HUES48 (cell line): ENCODE measurements at regions not wholly inside any gene's neighbourhood (a gene's known extent, or its start where the extent isn't known, plus 50 kb on each side); places are given as distances from the start of the nearest gene placed in this dataset.
A peak's percentile ranks its signal among the peaks of the same experiment; 100 is the strongest.

Experiments
- H3K27ac ChIP-seq: one replicate; pipeline ENCODE4 v1.7.0; 2013; ENCODE audit warnings: low read depth, low read length, inconsistent platforms
- H3K27me3 ChIP-seq: 2 replicates; pipeline ENCODE4 v1.6.1; 2013; ENCODE audit warnings: mild to moderate bottlenecking, low read length; ENCODE audit not compliant: control insufficient read depth, insufficient read depth
- H3K36me3 ChIP-seq: 2 replicates; pipeline ENCODE4 v1.6.1; 2013; ENCODE audit warnings: low read length; ENCODE audit not compliant: control insufficient read depth, insufficient read depth
- H3K4me1 ChIP-seq: 2 replicates; pipeline ENCODE4 v1.6.1; 2013; ENCODE audit warnings: mild to moderate bottlenecking, low read length; ENCODE audit not compliant: control insufficient read depth, insufficient read depth
- H3K4me3 ChIP-seq: 2 replicates; pipeline ENCODE4 v1.5.1; 2013; ENCODE audit warnings: mild to moderate bottlenecking, low read depth, low read length
- H3K9ac ChIP-seq: 2 replicates; pipeline ENCODE4 v1.6.1; 2013; ENCODE audit warnings: mild to moderate bottlenecking, low read depth, low read length, moderate library complexity
- H3K9me3 ChIP-seq: 2 replicates; pipeline ENCODE4 v1.6.1; 2013; ENCODE audit warnings: low read length; ENCODE audit not compliant: control insufficient read depth, insufficient read depth

DNA sequence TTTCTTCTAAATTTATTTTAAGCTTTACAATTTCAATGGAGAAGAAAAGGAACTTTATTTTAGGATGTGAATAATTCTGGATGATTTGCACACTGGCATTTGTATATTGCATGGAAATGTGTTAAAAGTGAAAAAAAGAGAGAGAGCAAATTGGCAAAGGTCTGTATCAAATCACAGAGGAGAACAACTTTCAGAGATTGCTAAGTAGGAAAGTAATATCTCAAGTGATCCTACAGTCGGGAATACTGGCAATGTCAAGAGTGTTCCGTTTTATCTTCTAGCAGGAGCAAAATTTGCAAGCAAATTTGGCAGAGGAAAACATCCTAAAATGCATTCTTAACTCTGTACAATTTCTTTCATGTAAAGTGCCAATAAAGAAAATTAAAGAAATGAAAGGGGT lies 97.1 kb upstream of the TMC3 start:
- Histone ChIP-seq H3K4me1 (no peaks in the 10 kb centered on the region), H3K36me3 (no peaks in the 10 kb centered on the region), H3K27me3 (no peaks in the 10 kb centered on the region), H3K9me3 (no peaks in the 10 kb centered on the region), H3K27ac (no peak overlapping the region), H3K4me3 (no peak overlapping the region), H3K9ac (no peak overlapping the region)

DNA sequence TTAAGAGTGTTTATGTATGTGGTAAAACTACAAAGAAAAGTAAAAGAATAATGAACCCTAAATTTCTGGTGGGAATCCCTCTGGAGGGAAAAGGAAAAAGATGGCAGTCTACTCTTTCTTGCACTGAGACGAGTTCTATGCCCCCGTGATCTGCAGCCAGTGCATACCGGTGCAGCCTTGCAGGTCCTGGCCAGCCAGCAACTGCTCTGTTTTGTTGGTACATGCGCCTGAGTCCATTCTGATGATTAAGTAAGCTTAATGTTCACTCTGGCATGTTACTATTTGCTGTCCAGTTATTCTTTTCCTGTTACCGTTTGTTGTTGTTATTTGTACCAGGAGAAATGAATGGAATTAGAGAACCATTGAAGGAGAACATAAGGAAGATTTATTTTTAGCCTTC lies 95.1 kb upstream of the TMC3 start:
- Histone ChIP-seq H3K36me3 (no peaks in the 10 kb centered on the region), H3K9me3 (no peaks in the 10 kb centered on the region), H3K9ac (no peak overlapping the region), H3K4me3 (no peak overlapping the region), H3K4me1 (no peaks in the 10 kb centered on the region), H3K27me3 (no peaks in the 10 kb centered on the region), H3K27ac (no peak overlapping the region)

DNA sequence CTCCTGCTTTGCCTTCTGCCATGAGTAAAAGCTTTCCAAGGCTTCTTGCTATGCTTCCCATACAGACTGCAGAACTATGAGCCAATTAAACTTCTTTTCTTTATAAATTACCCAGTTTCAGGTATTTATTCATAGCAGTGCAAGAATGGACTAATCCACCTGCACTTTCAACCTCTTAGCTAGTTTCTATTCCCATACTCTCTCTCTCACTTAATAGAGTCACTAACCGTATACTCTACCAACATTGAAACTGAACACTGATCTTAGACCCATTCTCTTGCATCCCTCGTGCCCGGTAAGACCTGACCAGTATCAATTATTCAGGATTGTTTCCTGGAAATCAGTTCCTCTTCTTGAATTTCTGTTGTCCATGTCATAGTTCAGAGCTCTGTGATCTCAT lies 92.7 kb upstream of the TMC3 start:
- no peaks in the 10 kb centered on the region for H3K9me3 ChIP-seq
- H3K36me3 ChIP-seq, result no peaks in the 10 kb centered on the region
- H3K4me1 ChIP-seq, result no peaks in the 10 kb centered on the region
- H3K27me3 ChIP-seq, result no peaks in the 10 kb centered on the region
- no peak overlapping the region for H3K4me3 ChIP-seq
- H3K27ac ChIP-seq, result no peak overlapping the region
- no peak overlapping the region for H3K9ac ChIP-seq

DNA sequence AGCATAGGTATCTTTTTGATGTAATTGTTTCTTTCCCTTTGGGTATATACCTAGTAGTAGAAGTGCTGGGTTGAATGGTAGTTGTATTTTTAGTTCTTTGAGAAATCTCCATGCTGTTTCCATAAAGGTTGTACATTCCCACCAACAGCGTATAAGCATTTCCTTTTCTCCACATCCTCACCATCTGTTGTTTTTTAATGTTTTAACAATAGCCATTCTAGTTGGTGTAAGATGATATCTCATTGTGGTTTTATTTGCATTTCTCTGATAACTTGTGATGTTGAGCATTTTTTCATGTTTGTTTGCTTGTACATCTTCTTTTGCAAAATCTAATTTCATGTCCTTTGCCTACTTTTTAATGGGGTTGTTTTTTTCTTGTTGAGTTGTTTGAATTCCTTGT lies 80.0 kb upstream of the TMC3 start:
- H3K9me3 ChIP-seq, result 0 out of 2 replicates have a peak, but pooled peaks cover 3% of the 10 kb centered on the region
- H3K9ac ChIP-seq, result no peak overlapping the region
- no peak overlapping the region for H3K27ac ChIP-seq
- H3K4me3 ChIP-seq, result no peak overlapping the region
- H3K36me3 ChIP-seq, result no peaks in the 10 kb centered on the region
- H3K27me3 ChIP-seq, result no peaks in the 10 kb centered on the region
- no peaks in the 10 kb centered on the region for H3K4me1 ChIP-seq

DNA sequence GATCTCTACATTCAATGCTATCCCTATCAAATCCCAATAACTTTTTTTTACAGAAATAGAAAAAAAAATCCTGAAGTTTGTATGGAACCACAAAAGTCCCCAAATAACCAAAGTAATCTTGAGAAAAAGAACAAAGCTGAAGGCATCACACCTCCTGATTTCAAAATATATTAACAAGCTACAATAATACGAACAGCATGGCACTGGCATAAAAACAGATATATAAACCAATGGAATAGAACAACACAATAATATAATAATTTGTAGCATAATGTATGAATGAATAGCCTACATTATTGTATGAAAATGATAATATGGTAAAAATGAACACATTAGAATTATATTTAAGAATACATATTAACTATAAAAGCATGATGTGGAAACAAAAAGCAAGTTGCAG lies 76.7 kb upstream of the TMC3 start:
- Histone ChIP-seq H3K4me1 (no peaks in the 10 kb centered on the region), H3K27ac (no peak overlapping the region), H3K9me3 (peaks cover 11% of the 10 kb centered on the region; the same call in 1 of the 2 replicates), H3K27me3 (no peaks in the 10 kb centered on the region), H3K36me3 (no peaks in the 10 kb centered on the region), H3K4me3 (no peak overlapping the region), H3K9ac (no peak overlapping the region)

DNA sequence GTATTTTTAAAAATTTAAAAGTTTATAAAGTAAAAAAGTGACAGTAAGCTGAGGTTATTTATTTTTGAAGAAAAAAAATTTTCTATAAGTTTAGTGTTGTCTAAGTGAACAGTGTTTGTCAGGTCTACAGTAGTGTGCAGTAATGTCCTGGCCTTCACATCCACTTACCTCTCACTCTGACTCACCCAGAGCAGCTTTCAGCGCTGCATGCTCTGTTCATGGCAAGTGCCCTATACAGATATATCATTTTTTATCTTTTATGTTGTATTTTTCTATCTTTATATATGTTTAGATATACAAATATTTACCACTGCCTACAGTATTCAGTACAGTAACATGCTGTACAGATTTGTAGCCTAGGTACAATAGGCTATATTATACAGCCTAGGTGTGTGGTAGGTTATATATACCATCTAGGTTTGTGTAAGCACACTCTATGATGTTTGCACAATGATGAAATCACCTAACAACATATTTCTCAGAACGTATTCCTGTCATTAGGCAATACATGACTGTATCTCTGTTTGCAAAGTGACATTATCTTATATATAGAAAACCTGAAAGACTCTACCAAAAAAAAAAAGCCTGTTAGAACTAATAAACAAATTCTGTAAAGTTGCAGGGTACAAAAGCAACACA lies 75.9 kb upstream of the TMC3 start:
- Histone ChIP-seq H3K36me3 (no peaks in the 10 kb centered on the region), H3K9ac (no peak overlapping the region)

DNA sequence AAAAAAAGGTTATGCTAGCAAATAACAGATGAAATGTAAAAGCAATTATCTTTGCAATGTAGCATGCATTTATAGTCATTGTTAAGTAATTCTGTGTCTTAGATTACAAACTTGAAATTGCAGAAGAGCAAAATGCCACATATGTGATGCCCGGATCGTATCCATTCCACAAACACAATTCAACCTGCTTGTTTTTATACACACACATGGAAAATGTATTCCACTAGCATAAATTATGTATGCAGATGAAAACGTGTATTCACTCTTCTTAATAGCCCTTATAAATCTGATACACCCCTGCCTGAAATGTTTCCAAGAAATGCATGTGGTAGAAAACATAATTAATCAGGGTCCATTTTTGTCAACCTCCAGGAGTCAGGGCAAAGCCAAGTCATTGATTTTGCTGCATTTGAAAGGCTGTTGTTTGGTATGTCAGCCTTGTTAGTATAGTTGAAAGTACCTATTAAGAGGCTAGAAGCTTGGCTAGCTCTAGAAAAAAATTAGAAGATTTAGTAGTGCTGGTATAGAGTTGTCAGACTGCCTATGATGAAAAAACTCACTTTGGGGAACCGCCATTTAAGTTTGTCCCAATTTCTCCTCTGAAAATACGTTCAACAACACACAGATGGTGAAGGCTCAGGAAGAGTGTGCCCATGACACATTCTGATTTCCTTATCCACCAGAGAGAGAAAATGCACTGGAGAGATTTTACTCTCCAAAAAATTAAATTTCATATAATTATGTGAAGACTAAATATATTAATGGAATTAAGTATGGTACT lies 69.2 kb upstream of the TMC3 start:
- peaks cover 11% of the 10 kb centered on the region; the same call in 1 of the 2 replicates for H3K9me3 ChIP-seq
- no peak overlapping the region for H3K9ac ChIP-seq
- H3K27me3 ChIP-seq, result no peaks in the 10 kb centered on the region
- H3K4me3 ChIP-seq, result no peak overlapping the region
- peaks cover 4% of the 10 kb centered on the region; the same call in 1 of the 2 replicates for H3K4me1 ChIP-seq
- H3K36me3 ChIP-seq, result no peaks in the 10 kb centered on the region
- no peak overlapping the region for H3K27ac ChIP-seq

More for the DNA sequence above, 75.9 kb upstream of the TMC3 start:
- H3K4me3 ChIP-seq, result no peak overlapping the region
- peaks cover 11% of the 10 kb centered on the region; the same call in 1 of the 2 replicates for H3K9me3 ChIP-seq
- H3K27me3 ChIP-seq, result no peaks in the 10 kb centered on the region
- H3K27ac ChIP-seq, result no peak overlapping the region
- H3K4me1 ChIP-seq, result no peaks in the 10 kb centered on the region

DNA sequence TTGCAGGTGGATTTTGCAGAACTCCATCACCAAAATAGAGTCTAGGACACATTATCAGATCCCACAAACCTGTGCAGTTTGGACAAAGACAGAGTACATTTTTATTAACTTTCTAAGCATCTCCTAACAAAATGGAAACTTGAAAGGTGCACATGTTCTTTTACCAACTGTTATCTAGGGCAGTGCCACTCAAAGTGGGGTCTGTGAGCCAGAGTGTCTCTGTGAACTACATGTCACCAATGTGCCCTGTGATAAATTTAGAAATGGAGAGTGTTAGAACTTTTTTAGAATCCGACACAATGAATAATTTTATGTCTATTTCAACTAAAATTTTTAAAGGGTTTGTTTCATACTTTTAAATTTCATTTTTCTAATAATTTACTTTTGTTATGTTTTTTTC lies 68.4 kb upstream of the TMC3 start:
- Histone ChIP-seq H3K9ac (no peak overlapping the region), H3K27me3 (no peaks in the 10 kb centered on the region), H3K4me1 (peaks cover 4% of the 10 kb centered on the region; the same call in 1 of the 2 replicates), H3K27ac (no peak overlapping the region), H3K9me3 (peaks cover 11% of the 10 kb centered on the region; the same call in 1 of the 2 replicates), H3K4me3 (no peak overlapping the region), H3K36me3 (no peaks in the 10 kb centered on the region)

DNA sequence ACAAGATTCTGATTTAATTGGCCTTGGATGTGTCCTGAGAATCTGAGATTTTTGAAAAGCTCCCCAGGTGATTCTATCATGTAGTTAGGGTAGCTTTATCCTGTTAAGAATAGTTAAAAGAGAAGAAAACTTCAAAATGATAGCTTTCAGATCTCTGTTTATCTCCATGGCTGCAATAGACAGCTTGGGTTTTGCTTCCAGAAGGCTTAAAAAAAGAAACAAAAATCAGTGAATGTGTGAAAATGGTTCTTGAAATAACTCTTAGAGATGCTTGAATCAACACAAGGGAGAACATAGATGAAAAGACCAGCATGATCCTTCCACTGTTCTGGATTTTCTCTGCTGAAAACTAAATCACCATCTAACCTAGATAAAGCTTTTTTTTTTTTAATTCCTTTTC lies 60.8 kb upstream of the TMC3 start:
- Histone ChIP-seq H3K9ac (no peak overlapping the region), H3K36me3 (no peaks in the 10 kb centered on the region), H3K4me1 (no peaks in the 10 kb centered on the region), H3K27me3 (no peaks in the 10 kb centered on the region), H3K9me3 (no peaks in the 10 kb centered on the region), H3K27ac (no peak overlapping the region), H3K4me3 (no peak overlapping the region)

DNA sequence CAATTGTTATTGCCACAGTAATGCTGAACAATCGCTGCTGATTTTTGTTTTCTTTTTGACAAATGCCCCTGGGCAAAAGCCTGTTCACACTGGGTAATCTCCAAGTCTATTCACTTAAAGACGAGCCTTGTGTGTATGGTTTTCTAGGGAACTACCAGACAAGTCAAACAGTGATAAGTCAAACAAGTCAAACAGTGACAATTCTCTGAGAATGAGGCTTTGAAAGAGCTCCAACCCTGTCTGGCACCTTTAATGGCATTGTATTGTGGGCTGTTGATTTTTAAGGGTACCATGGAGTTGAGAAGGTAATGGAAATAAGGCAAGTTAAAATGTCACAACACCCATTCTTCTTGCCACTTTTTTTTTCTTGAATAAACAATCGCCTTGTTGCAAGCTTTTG lies 59.4 kb upstream of the TMC3 start:
- H3K27me3 ChIP-seq, result no peaks in the 10 kb centered on the region
- H3K4me1 ChIP-seq, result no peaks in the 10 kb centered on the region
- no peaks in the 10 kb centered on the region for H3K36me3 ChIP-seq
- no peak overlapping the region for H3K9ac ChIP-seq
- H3K9me3 ChIP-seq, result no peaks in the 10 kb centered on the region
- no peak overlapping the region for H3K4me3 ChIP-seq
- peak overlapping the region; percentile 14 for H3K27ac ChIP-seq

DNA sequence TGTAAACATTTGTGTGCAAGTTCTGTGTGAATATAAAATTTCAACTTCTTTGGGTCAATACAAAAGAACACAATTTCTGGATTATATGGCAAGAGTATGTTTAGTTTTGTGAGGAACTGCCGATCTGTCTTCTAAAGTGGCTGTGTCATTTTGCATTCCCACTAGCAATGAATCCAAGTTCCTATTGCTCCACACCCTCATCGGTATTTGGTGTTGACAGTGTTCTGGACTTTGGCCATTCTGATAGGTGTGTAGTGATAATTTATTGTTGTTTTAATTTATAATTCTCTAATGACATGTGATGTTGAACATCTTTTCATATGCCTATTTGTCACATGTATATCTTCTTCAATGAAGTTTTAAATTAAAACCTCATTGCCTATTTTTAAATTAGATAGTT lies 58.2 kb upstream of the TMC3 start:
- Histone ChIP-seq H3K9me3 (no peaks in the 10 kb centered on the region), H3K4me3 (no peak overlapping the region), H3K27ac (no peak overlapping the region), H3K4me1 (no peaks in the 10 kb centered on the region), H3K27me3 (no peaks in the 10 kb centered on the region), H3K36me3 (no peaks in the 10 kb centered on the region), H3K9ac (no peak overlapping the region)
